ENCODE measurements at regions not wholly inside any gene's neighbourhood (a gene's known extent, or its start where the extent isn't known, plus 50 kb on each side); places are given as distances from the start of the nearest gene placed in this dataset.

GRCh38 chr4:165605811-165606210 is 227.0 kb downstream of the CPE start:
- Histone ChIP-seq H3K36me3 (ENCODE audit: insufficient read depth, low read length) (no peaks in the 10 kb centered on the region), H3K4me1 (ENCODE audit: insufficient read depth, low read length) (no peaks in the 10 kb centered on the region), H3K9ac (ENCODE audit: low read length) (no peak overlapping the region), H3K4me2 (ENCODE audit: low read length) (no peak overlapping the region), H3K4me3 (ENCODE audit: insufficient read depth, low read depth, low read length) (no peak overlapping the region), H4K20me1 (ENCODE audit: insufficient read depth, low read length) (no peaks in the 10 kb centered on the region), H2AFZ (ENCODE audit: low read depth, low read length) (no peak overlapping the region), H3K27ac (ENCODE audit: low read depth, low read length) (no peak overlapping the region), H3K27me3 (ENCODE audit: insufficient read depth, low read length) (no peaks in the 10 kb centered on the region), H3K9me3 (ENCODE audit: insufficient read depth, low read depth, low read length) (no peaks in the 10 kb centered on the region), H3K79me2 (ENCODE audit: insufficient read depth, low read length) (no peaks in the 10 kb centered on the region)
- no peak overlapping the region for H3K4me3 Mint-ChIP-seq (ENCODE audit: unreplicated experiment)
- H3K4me1 Mint-ChIP-seq (ENCODE audit: low read depth, unreplicated experiment) = peaks cover 12% of the 10 kb centered on the region
- peaks cover 3% of the 10 kb centered on the region for H3K9me3 Mint-ChIP-seq (ENCODE audit: unreplicated experiment)
- no peaks in the 10 kb centered on the region for H3K36me3 Mint-ChIP-seq (ENCODE audit: low read depth, unreplicated experiment)
- H3K27ac Mint-ChIP-seq (ENCODE audit: unreplicated experiment) = no peak overlapping the region
- DNase-seq (ENCODE audit: low read depth) (no peak), FAIRE-seq (no peak)
- peaks cover 5% of the 10 kb centered on the region for H3K27me3 Mint-ChIP-seq (ENCODE audit: low read depth, unreplicated experiment)
- TF ChIP-seq EZH2 (IDR thresholded peaks at IDR 0.05; ENCODE audit: insufficient read depth, low read length) (no peak), CTCF (IDR thresholded peaks at IDR 0.05; ENCODE audit: insufficient read depth, low read depth, low read length) (no peak)

- no peaks in the 10 kb centered on the region for H4K20me1 ChIP-seq (ENCODE audit: insufficient read depth, low read length)
- H3K27ac Mint-ChIP-seq (ENCODE audit: unreplicated experiment) = no peak overlapping the region
- H3K36me3 ChIP-seq (ENCODE audit: insufficient read depth, low read length) = no peaks in the 10 kb centered on the region
- H3K4me1 ChIP-seq (ENCODE audit: insufficient read depth, low read length) = no peaks in the 10 kb centered on the region
- H3K79me2 ChIP-seq (ENCODE audit: insufficient read depth, low read length) = no peaks in the 10 kb centered on the region
- FAIRE-seq = no peak
- TF ChIP-seq EZH2 (IDR thresholded peaks at IDR 0.05; ENCODE audit: insufficient read depth, low read length) = no peak
- no peak for TF ChIP-seq CTCF (IDR thresholded peaks at IDR 0.05; ENCODE audit: insufficient read depth, low read depth, low read length)
- H3K27me3 ChIP-seq (ENCODE audit: insufficient read depth, low read length) = no peaks in the 10 kb centered on the region
- peaks cover 19% of the 10 kb centered on the region for H3K4me1 Mint-ChIP-seq (ENCODE audit: low read depth, unreplicated experiment)
- no peak overlapping the region for H2AFZ ChIP-seq (ENCODE audit: low read depth, low read length)
- no peak overlapping the region for H3K4me2 ChIP-seq (ENCODE audit: low read length)
- H3K27ac ChIP-seq (ENCODE audit: low read depth, low read length) = no peak overlapping the region
- H3K4me3 Mint-ChIP-seq (ENCODE audit: unreplicated experiment) = no peak overlapping the region
- H3K9me3 Mint-ChIP-seq (ENCODE audit: unreplicated experiment) = peaks cover 3% of the 10 kb centered on the region
- no peaks in the 10 kb centered on the region for H3K9me3 ChIP-seq (ENCODE audit: insufficient read depth, low read depth, low read length)
- no peak overlapping the region for H3K4me3 ChIP-seq (ENCODE audit: insufficient read depth, low read depth, low read length)
- H3K36me3 Mint-ChIP-seq (ENCODE audit: low read depth, unreplicated experiment) = no peaks in the 10 kb centered on the region
- no peak for DNase-seq (ENCODE audit: low read depth)
- no peak overlapping the region for H3K9ac ChIP-seq (ENCODE audit: low read length)
- H3K27me3 Mint-ChIP-seq (ENCODE audit: low read depth, unreplicated experiment) = peaks cover 5% of the 10 kb centered on the region
These were observed 227.8 kb downstream of the CPE start for GRCh38 chr4:165606465-165607205.

GRCh38 chr4:165609653-165610052 is 230.8 kb downstream of the CPE start:
- Mint-ChIP-seq H3K4me3 (ENCODE audit: unreplicated experiment) (no peak overlapping the region), H3K4me1 (ENCODE audit: low read depth, unreplicated experiment) (peaks cover 29% of the 10 kb centered on the region), H3K36me3 (ENCODE audit: low read depth, unreplicated experiment) (no peaks in the 10 kb centered on the region), H3K9me3 (ENCODE audit: unreplicated experiment) (peaks cover 3% of the 10 kb centered on the region), H3K27ac (ENCODE audit: unreplicated experiment) (no peak overlapping the region), H3K27me3 (ENCODE audit: low read depth, unreplicated experiment) (peaks cover 5% of the 10 kb centered on the region)
- Histone ChIP-seq H3K27me3 (ENCODE audit: insufficient read depth, low read length) (no peaks in the 10 kb centered on the region), H3K4me2 (ENCODE audit: low read length) (no peak overlapping the region), H3K4me1 (ENCODE audit: insufficient read depth, low read length) (no peaks in the 10 kb centered on the region), H3K9ac (ENCODE audit: low read length) (no peak overlapping the region), H3K79me2 (ENCODE audit: insufficient read depth, low read length) (no peaks in the 10 kb centered on the region), H3K9me3 (ENCODE audit: insufficient read depth, low read depth, low read length) (no peaks in the 10 kb centered on the region), H3K4me3 (ENCODE audit: insufficient read depth, low read depth, low read length) (no peak overlapping the region), H2AFZ (ENCODE audit: low read depth, low read length) (no peak overlapping the region), H3K27ac (ENCODE audit: low read depth, low read length) (no peak overlapping the region), H4K20me1 (ENCODE audit: insufficient read depth, low read length) (no peaks in the 10 kb centered on the region), H3K36me3 (ENCODE audit: insufficient read depth, low read length) (no peaks in the 10 kb centered on the region)
- TF ChIP-seq CTCF (IDR thresholded peaks at IDR 0.05; ENCODE audit: insufficient read depth, low read depth, low read length) = no peak
- no peak for TF ChIP-seq EZH2 (IDR thresholded peaks at IDR 0.05; ENCODE audit: insufficient read depth, low read length)
- DNase-seq (ENCODE audit: low read depth) (no peak), FAIRE-seq (no peak)

Data from astrocyte (in vitro differentiated cells and primary cell).